ENCODE measurements at regions not wholly inside any gene's neighbourhood (a gene's known extent, or its start where the extent isn't known, plus 50 kb on each side); places are given as distances from the start of the nearest gene placed in this dataset.

GRCh38 chr12:77433799-77434198 lies 368.4 kb upstream of the E2F7 start:
- Histone ChIP-seq H3K27me3 (no peaks in the 10 kb centered on the region), H3K4me1 (replicated peaks in 1 of 2) (no peaks in the 10 kb centered on the region), H3K36me3 (replicated peaks in 1 of 2) (no peaks in the 10 kb centered on the region), H3K27ac (no peak overlapping the region), H3K9me3 (replicated peaks in 1 of 3) (no peaks in the 10 kb centered on the region), H3K4me3 (no peak overlapping the region)
- 24 to 30% (median 27%) methylated on average over 3 of the region's 3 CpGs for WGBS, 4 donors
- TF ChIP-seq POLR2A (IDR thresholded peaks at IDR 0.05) (no peak), CTCF (IDR thresholded peaks at IDR 0.05) (no peak)
- DNase-seq: no peak
- intact Hi-C loops (cut with DNase I): loop anchor here in 1 of 2 donors (5.0 kb wide), 1 partner anchor 151 kb away; no protein-coding TSS in a partner anchor

- no peak overlapping the region for H3K27ac ChIP-seq
- H3K27me3 ChIP-seq: no peaks in the 10 kb centered on the region
- 58 to 65% (median 62%) methylated on average over 1 of the region's 1 CpG for WGBS, 4 donors
- H3K4me1 ChIP-seq (replicated peaks in 1 of 2): no peaks in the 10 kb centered on the region
- TF ChIP-seq CTCF (IDR thresholded peaks at IDR 0.05) (no peak), POLR2A (IDR thresholded peaks at IDR 0.05) (no peak)
- H3K36me3 ChIP-seq (replicated peaks in 1 of 2): no peaks in the 10 kb centered on the region
- DNase-seq: no peak
- H3K9me3 ChIP-seq (replicated peaks in 1 of 3): no peaks in the 10 kb centered on the region
- intact Hi-C loops (cut with DNase I): no loop called here
- no peak overlapping the region for H3K4me3 ChIP-seq
These were observed 364.1 kb upstream of the E2F7 start for GRCh38 chr12:77429426-77429825.

GRCh38 chr12:77421152-77421551 lies 355.8 kb upstream of the E2F7 start:
- no peak overlapping the region for H3K27ac ChIP-seq
- WGBS, 4 donors: 66 to 90% (median 79%) methylated on average over 2 of the region's 2 CpGs
- intact Hi-C loops (cut with DNase I): no loop called here
- no peak for DNase-seq
- H3K4me1 ChIP-seq (replicated peaks in 1 of 2): no peaks in the 10 kb centered on the region
- no peaks in the 10 kb centered on the region for H3K9me3 ChIP-seq (replicated peaks in 1 of 3)
- TF ChIP-seq POLR2A (IDR thresholded peaks at IDR 0.05): no peak
- no peak for TF ChIP-seq CTCF (IDR thresholded peaks at IDR 0.05)
- no peaks in the 10 kb centered on the region for H3K36me3 ChIP-seq (replicated peaks in 1 of 2)
- no peak overlapping the region for H3K4me3 ChIP-seq
- H3K27me3 ChIP-seq: no peaks in the 10 kb centered on the region

GRCh38 chr12:77409551-77409950 lies 344.2 kb upstream of the E2F7 start:
- no peak overlapping the region for H3K27ac ChIP-seq
- DNase-seq: no peak
- H3K4me3 ChIP-seq: no peak overlapping the region
- H3K36me3 ChIP-seq (replicated peaks in 1 of 2): no peaks in the 10 kb centered on the region
- TF ChIP-seq POLR2A (IDR thresholded peaks at IDR 0.05) (no peak), CTCF (IDR thresholded peaks at IDR 0.05) (no peak)
- no peaks in the 10 kb centered on the region for H3K27me3 ChIP-seq
- no peaks in the 10 kb centered on the region for H3K9me3 ChIP-seq (replicated peaks in 1 of 3)
- H3K4me1 ChIP-seq (replicated peaks in 1 of 2): no peaks in the 10 kb centered on the region
- intact Hi-C loops (cut with DNase I): no loop called here

Data from adrenal gland (tissue), 9 donors.